Activated CD8-positive, alpha-beta memory T cell treated with anti-CD3 and anti-CD28 coated beads for 24 hours (primary cell): ENCODE measurements at regions not wholly inside any gene's neighbourhood (a gene's known extent, or its start where the extent isn't known, plus 50 kb on each side); places are given as distances from the start of the nearest gene placed in this dataset.

ENCODE experiments used
- DNase-seq: peaks from one replicate; pipeline ENCODE4 v3.0.0-alpha.2; 2020

GRCh38 chr13:107133950-107134349 is 566.0 kb upstream of the ARGLU1 start:
- DNase-seq: no peak

GRCh38 chr13:107130566-107130965 is 562.6 kb upstream of the ARGLU1 start:
- no peak for DNase-seq

GRCh38 chr13:107124730-107125129 is 556.8 kb upstream of the ARGLU1 start:
- DNase-seq: no peak

- no peak for DNase-seq
Measured at GRCh38 chr13:107124129-107124718, 556.3 kb upstream of the ARGLU1 start.

GRCh38 chr13:107121793-107122192 is 553.9 kb upstream of the ARGLU1 start:
- no peak for DNase-seq

- no peak for DNase-seq
Measured at GRCh38 chr13:107119989-107120881, 552.3 kb upstream of the ARGLU1 start.

- no peak for DNase-seq
Measured at GRCh38 chr13:107118506-107118905, 550.6 kb upstream of the ARGLU1 start.

GRCh38 chr13:107117327-107118012 is 549.5 kb upstream of the ARGLU1 start:
- no peak for DNase-seq

GRCh38 chr13:107113387-107113786 is 545.5 kb upstream of the ARGLU1 start:
- no peak for DNase-seq

GRCh38 chr13:107111248-107111647 is 543.3 kb upstream of the ARGLU1 start:
- no peak for DNase-seq

- no peak for DNase-seq
Measured at GRCh38 chr13:107104631-107105030, 536.7 kb upstream of the ARGLU1 start.

- no peak for DNase-seq
Measured at GRCh38 chr13:107102676-107103075, 534.7 kb upstream of the ARGLU1 start.

- DNase-seq: no peak
Measured at GRCh38 chr13:107099661-107100060, 531.7 kb upstream of the ARGLU1 start.

GRCh38 chr13:107097916-107098315 is 530.0 kb upstream of the ARGLU1 start:
- DNase-seq: no peak

GRCh38 chr13:107095876-107096275 is 527.9 kb upstream of the ARGLU1 start:
- DNase-seq: no peak

GRCh38 chr13:107091861-107092260 is 523.9 kb upstream of the ARGLU1 start:
- no peak for DNase-seq

- no peak for DNase-seq
Measured at GRCh38 chr13:107091428-107091827, 523.5 kb upstream of the ARGLU1 start.

- no peak for DNase-seq
Measured at GRCh38 chr13:107088061-107088460, 520.1 kb upstream of the ARGLU1 start.

- no peak for DNase-seq
Measured at GRCh38 chr13:107079423-107080049, 511.6 kb upstream of the ARGLU1 start.

GRCh38 chr13:107078229-107078765 is 510.4 kb upstream of the ARGLU1 start:
- DNase-seq: no peak

- DNase-seq: no peak
Measured at GRCh38 chr13:107076801-107077200, 508.9 kb upstream of the ARGLU1 start.

GRCh38 chr13:107075576-107075975 is 507.6 kb upstream of the ARGLU1 start:
- no peak for DNase-seq

GRCh38 chr13:107070792-107071191 is 502.9 kb upstream of the ARGLU1 start:
- DNase-seq: no peak
